ENCODE measurements at regions not wholly inside any gene's neighbourhood (a gene's known extent, or its start where the extent isn't known, plus 50 kb on each side); places are given as distances from the start of the nearest gene placed in this dataset.

DNA sequence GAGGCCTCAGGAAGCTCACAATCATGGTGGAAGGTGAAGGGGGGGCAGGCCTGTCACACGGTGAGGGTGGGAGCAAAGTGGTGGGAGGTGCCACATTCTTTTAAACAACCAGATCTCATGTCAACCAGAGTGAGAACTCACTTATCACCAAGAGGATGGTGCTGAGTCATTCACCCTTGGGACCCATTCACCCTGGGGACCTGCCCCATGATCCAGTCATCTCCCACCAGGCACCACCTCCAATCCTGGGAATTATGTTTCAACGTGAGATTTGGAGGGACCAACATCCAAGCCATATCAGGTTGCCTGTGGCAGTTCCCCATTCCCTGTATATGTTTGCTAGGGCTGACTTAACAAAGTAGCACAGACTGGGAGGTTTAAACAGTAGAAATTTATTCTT lies 318.4 kb upstream of the CLNK start:
- Histone ChIP-seq H3K36me3 (ENCODE audit: control insufficient read depth, insufficient read depth, low read length) (no peaks in the 10 kb centered on the region), H3K4me1 (no peaks in the 10 kb centered on the region), H3K27me3 (replicated peaks; ENCODE audit: control insufficient read depth, insufficient read depth, low read length) (no peaks in the 10 kb centered on the region), H3K9me3 (no peaks in the 10 kb centered on the region), H3K4me3 (ENCODE audit: low read depth, low read length) (no peak overlapping the region)
- intact Hi-C loops (cut with micrococcal nuclease; ENCODE audit: unreplicated experiment), result no loop called here
- no peak overlapping the region for H3K27ac Mint-ChIP-seq (ENCODE audit: unreplicated experiment)
- H3K27me3 Mint-ChIP-seq (ENCODE audit: insufficient read depth, unreplicated experiment), result no peaks in the 10 kb centered on the region
- H3K4me1 Mint-ChIP-seq (ENCODE audit: low read depth, unreplicated experiment), result no peaks in the 10 kb centered on the region
- no peak overlapping the region for H3K4me3 Mint-ChIP-seq (ENCODE audit: unreplicated experiment)
- POLR2A ChIA-PET, result no interaction called here
- no peaks in the 10 kb centered on the region for H3K9me3 Mint-ChIP-seq (ENCODE audit: unreplicated experiment)
- no peak for DNase-seq
- H3K36me3 Mint-ChIP-seq (ENCODE audit: insufficient read depth, unreplicated experiment), result no peaks in the 10 kb centered on the region
- BruUV-seq (replicated peaks), result no TSS peak
- CTCF ChIA-PET, result no interaction called here
- TF ChIP-seq, protein P1, sequence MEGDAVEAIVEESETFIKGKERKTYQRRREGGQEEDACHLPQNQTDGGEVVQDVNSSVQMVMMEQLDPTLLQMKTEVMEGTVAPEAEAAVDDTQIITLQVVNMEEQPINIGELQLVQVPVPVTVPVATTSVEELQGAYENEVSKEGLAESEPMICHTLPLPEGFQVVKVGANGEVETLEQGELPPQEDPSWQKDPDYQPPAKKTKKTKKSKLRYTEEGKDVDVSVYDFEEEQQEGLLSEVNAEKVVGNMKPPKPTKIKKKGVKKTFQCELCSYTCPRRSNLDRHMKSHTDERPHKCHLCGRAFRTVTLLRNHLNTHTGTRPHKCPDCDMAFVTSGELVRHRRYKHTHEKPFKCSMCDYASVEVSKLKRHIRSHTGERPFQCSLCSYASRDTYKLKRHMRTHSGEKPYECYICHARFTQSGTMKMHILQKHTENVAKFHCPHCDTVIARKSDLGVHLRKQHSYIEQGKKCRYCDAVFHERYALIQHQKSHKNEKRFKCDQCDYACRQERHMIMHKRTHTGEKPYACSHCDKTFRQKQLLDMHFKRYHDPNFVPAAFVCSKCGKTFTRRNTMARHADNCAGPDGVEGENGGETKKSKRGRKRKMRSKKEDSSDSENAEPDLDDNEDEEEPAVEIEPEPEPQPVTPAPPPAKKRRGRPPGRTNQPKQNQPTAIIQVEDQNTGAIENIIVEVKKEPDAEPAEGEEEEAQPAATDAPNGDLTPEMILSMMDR (IDR thresholded peaks at IDR 0.05; ENCODE audit: insufficient read depth in 1 of 2, low read depth in 1 of 2, low read length in 1 of 2, severe bottlenecking in 1 of 2, unreplicated experiment in 1 of 2), result no peak

DNA sequence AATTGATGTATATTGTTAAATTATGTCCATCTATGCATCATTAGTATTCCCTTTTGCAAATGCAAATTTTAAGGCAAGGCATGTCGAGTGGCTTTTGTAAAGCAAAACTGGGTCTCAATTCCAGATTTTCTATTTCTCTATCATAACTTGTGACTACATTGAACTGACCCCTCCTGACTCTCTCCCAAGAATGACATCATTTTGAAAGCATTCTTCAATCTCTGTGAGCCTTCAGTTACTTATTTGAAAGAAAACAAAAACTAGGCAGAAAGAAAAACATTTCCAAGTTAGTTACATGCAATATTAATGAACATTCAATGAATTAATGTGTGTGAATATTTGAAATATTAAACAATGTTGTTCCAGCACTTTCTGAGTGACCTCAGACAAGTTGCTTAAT lies 314.3 kb upstream of the CLNK start:
- no peaks in the 10 kb centered on the region for H3K36me3 Mint-ChIP-seq (ENCODE audit: insufficient read depth, unreplicated experiment)
- Histone ChIP-seq H3K36me3 (ENCODE audit: control insufficient read depth, insufficient read depth, low read length) (no peaks in the 10 kb centered on the region), H3K27me3 (replicated peaks; ENCODE audit: control insufficient read depth, insufficient read depth, low read length) (no peaks in the 10 kb centered on the region), H3K9me3 (no peaks in the 10 kb centered on the region), H3K4me3 (ENCODE audit: low read depth, low read length) (no peak overlapping the region), H3K4me1 (no peaks in the 10 kb centered on the region)
- TF ChIP-seq, protein P1 (IDR thresholded peaks at IDR 0.05; ENCODE audit: insufficient read depth in 1 of 2, low read depth in 1 of 2, low read length in 1 of 2, severe bottlenecking in 1 of 2, unreplicated experiment in 1 of 2), result no peak
- BruUV-seq (replicated peaks), result no TSS peak
- H3K9me3 Mint-ChIP-seq (ENCODE audit: unreplicated experiment), result no peaks in the 10 kb centered on the region
- intact Hi-C loops (cut with micrococcal nuclease; ENCODE audit: unreplicated experiment), result no loop called here
- H3K4me3 Mint-ChIP-seq (ENCODE audit: unreplicated experiment), result no peak overlapping the region
- ChIA-PET CTCF (no interaction called here), POLR2A (no interaction called here)
- DNase-seq, result no peak
- H3K27me3 Mint-ChIP-seq (ENCODE audit: insufficient read depth, unreplicated experiment), result no peaks in the 10 kb centered on the region
- H3K27ac Mint-ChIP-seq (ENCODE audit: unreplicated experiment), result no peak overlapping the region
- H3K4me1 Mint-ChIP-seq (ENCODE audit: low read depth, unreplicated experiment), result no peaks in the 10 kb centered on the region

DNA sequence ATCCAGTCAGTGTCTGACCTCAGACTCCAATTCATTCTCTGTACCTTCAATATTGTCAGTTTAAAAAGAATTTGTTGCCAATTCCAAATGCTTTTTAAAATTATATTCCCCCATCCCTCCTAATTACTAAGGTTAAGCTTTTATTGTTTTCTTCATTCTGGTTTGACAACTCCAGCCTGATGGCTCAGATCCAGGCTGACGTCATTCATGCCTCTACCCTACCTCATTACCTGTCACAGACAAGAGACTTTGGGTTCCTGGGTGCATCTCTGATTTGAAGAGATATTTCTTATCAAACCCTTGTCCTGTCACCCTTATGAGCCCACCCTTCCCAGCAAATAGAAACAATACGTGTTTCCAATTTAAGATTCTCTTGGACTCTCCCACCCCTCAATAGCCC lies 300.2 kb upstream of the CLNK start:
- Mint-ChIP-seq H3K4me1 (ENCODE audit: low read depth, unreplicated experiment) (peaks cover 25% of the 10 kb centered on the region), H3K36me3 (ENCODE audit: insufficient read depth, unreplicated experiment) (no peaks in the 10 kb centered on the region), H3K9me3 (ENCODE audit: unreplicated experiment) (no peaks in the 10 kb centered on the region), H3K27ac (ENCODE audit: unreplicated experiment) (no peak overlapping the region), H3K27me3 (ENCODE audit: insufficient read depth, unreplicated experiment) (no peaks in the 10 kb centered on the region), H3K4me3 (ENCODE audit: unreplicated experiment) (no peak overlapping the region)
- POLR2A ChIA-PET, result no interaction called here
- no TSS peak for BruUV-seq (replicated peaks)
- CTCF ChIA-PET, result no interaction called here
- Histone ChIP-seq H3K4me1 (peaks cover 28% of the 10 kb centered on the region), H3K36me3 (ENCODE audit: control insufficient read depth, insufficient read depth, low read length) (no peaks in the 10 kb centered on the region), H3K4me3 (ENCODE audit: low read depth, low read length) (no peak overlapping the region), H3K27me3 (replicated peaks; ENCODE audit: control insufficient read depth, insufficient read depth, low read length) (no peaks in the 10 kb centered on the region), H3K9me3 (no peaks in the 10 kb centered on the region)
- intact Hi-C loops (cut with micrococcal nuclease; ENCODE audit: unreplicated experiment), result no loop called here
- TF ChIP-seq, protein P1 (IDR thresholded peaks at IDR 0.05; ENCODE audit: insufficient read depth in 1 of 2, low read depth in 1 of 2, low read length in 1 of 2, severe bottlenecking in 1 of 2, unreplicated experiment in 1 of 2), result no peak
- no peak for DNase-seq
